NCI-H774 (cell line): ENCODE measurements at regions not wholly inside any gene's neighbourhood (a gene's known extent, or its start where the extent isn't known, plus 50 kb on each side); places are given as distances from the start of the nearest gene placed in this dataset.
A peak's percentile ranks its signal among the peaks of the same experiment; 100 is the strongest.

Source experiments
- DNase-seq: peaks from one replicate; lab custom pipeline; 2025; lab: John Stamatoyannopoulos, UW

DNA sequence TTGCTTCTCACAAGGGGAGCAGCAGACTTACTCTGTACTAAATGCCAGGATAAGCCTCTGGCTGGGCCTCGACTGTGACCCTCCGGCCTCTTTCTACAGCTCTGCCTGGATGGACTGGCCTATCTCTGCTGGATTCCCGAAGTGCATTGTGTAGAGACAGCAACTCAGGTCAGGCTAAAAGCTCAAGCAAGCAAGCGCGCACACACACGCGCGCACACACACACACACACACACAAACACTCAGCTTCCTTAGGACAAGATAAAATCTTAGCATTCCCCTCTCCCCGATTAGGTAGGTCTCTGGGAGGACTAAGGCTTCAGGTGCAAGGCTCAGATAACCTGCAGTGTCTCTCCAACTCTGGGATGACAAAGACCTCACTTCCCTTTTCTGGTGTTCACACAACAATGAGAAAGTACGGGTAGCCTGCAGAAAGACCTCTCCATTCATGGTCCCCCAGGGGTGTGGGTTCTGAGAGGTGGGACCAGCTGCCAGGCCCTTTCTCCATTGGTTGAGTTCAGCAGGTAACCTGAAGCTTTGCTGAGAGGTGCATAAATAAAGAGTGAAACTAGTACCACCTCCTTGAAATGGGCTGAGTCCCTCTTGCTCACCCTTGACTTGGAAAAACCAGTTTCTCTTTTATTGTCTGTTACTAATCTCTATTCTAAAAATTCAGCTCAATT, 155.1 kb upstream of the CAMK1G start:
- no peak for DNase-seq

DNA sequence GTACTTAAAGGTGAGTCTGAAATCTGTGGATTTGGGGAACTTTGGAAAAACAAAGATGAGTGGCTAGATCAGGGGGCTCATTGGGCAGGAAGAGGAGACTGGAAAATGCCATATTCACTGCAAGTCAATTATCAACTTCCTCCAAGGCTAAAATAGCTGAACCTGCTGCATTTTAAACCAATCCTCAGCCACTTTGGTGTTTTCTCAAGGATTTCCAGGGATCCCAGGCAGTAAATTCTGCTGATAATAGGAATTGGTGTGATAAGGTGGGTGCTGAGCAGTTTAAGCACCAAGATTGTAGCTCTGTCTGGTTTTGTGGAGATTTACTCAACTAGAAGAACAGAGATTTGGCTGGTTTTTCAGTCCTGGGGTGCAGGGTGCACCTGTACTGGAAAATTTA, 153.9 kb upstream of the CAMK1G start:
- no peak for DNase-seq

DNA sequence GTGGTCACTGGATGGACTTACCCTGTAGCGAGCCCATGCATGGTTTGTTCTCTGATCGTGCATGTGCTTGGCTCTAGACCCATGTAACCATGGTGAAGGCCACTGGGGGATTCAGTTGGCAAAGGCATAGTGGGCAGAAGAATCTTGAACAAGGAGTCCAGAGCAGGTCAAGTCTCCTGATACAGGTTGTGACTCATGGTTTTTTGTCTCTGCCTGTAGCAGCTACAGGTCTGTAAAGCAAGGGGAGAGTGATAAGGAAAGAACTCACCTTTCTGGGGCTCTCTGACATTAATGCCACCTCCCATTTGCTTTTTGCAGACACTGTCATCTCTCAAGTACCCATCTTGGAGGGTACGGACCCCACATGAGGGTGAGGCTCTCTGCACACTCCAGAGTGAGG, 153.4 kb upstream of the CAMK1G start:
- DNase-seq = no peak

DNA sequence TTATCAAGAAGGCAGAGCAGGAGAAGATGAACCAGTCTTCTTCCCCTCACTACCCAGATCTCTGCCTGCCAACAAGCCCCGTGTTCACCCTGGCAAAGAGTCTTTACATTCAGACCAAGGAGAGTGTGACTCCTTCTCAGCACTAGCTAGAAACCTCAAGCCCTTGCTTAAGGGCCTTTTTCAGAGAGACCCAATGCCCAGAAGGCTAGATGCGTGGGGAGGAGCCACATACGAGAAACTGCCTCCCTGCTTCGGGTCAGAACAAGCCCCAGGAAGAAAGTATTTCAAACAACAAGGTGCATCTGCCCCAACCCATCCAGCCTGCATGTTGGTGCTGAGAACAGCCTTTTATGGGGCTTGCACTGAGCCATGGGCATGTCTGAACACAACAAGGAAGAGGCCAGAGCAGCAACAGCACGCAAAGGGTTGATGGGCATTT, 152.7 kb upstream of the CAMK1G start:
- no peak for DNase-seq

DNA sequence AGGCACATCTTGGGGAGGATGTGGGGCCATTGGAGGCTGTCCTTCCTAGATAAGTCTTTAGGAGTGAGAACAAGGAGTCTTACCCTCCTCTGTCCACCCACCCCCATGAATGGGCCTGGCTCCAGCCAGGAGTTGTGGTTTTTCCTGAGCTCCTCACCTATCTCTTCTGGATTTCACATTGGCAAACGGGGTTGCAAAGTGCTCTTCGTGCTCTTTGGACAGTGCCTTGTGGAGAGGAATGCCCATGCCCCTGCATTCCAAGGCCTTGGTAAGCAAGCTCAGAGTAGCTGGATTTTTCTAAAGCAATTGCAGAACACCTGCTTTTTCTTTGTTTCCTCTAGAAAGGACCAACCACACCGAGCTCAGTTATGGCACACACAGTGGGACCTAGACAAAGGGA, 152.1 kb upstream of the CAMK1G start:
- DNase-seq = peak; percentile 17

DNA sequence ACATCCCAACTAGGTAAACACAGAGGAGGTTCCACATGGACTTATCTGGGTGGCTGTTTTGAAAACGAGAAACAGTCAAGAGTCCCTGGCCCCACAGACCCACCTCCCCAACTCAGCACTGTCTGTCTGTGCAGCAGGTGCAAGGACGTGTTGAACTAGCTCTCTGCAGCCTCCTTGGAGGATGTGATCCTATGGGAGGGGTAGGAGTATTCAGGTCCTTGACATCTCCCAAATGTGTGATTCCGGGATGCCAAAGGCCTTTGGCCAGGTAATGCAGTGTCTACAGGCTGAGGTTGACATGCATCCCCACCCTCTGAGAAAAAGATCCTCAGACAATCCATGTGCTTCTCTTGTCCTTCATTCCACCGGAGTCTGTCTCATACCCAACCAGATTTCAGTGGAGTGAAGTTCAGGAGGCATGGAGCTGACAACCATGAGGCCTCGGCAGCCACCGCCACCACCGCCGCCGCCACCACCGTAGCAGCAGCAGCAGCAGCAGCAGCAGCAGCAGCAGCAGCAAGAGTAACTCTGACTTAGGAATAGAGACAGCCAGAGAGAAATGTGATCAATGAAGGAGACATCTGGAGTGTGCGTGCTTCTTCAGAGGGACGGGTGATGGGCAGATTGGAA, 151.6 kb upstream of the CAMK1G start:
- no peak for DNase-seq

DNA sequence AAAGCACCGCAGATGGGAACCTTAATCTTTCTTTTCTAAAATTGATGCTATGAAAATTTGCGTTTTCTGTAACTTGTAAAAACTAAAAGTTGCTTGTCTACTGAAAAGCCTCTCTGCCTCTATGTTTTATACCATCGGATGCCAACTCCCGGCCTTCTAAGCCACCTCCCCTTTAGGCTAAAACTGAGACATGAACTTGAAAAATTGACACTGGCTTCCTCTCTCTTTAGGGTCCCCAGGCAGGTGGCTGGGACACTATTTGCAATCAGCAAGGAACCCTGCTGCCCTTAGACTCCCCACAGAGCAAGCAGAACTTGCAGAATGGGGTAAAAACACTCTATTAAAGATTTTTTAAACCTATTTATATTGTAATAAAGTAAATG, 151.1 kb upstream of the CAMK1G start:
- no peak for DNase-seq

DNA sequence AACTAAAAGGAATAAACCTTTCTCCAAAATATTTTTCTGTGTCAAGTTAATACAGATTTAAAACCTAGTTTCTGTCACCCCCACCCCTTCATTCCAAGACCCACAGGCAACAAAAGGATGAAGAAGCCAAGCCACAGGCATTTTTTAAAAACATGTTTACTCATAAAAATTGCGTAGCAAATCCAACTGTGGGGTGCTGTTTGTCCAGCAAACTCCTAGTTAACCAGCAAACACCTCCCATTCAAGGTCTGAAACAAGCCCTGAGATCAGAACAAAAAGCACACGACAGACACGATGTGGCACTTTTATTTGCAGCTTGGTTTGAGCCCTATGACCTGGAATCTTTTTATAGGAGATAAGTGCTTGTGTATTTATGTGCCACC, 149.9 kb upstream of the CAMK1G start:
- no peak for DNase-seq

DNA sequence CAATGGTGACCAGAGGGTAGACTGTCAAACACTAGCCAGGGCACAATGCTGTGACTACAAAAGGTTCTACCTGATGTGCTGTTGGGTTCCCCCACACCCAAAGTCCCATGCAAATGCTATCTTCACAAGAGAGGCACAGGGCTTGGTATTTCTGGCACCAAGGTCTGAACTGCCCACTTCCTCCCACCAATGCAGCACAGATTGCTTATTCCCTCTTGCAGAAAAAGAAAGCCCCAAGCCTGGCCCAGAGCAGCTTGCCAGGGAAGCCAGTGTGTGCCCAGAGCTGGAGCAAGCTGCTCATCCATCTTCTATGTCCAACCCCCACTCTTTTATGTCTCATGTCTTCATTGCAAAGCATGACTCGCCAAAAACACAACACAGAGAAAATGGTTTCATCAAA, 149.4 kb upstream of the CAMK1G start:
- no peak for DNase-seq

DNA sequence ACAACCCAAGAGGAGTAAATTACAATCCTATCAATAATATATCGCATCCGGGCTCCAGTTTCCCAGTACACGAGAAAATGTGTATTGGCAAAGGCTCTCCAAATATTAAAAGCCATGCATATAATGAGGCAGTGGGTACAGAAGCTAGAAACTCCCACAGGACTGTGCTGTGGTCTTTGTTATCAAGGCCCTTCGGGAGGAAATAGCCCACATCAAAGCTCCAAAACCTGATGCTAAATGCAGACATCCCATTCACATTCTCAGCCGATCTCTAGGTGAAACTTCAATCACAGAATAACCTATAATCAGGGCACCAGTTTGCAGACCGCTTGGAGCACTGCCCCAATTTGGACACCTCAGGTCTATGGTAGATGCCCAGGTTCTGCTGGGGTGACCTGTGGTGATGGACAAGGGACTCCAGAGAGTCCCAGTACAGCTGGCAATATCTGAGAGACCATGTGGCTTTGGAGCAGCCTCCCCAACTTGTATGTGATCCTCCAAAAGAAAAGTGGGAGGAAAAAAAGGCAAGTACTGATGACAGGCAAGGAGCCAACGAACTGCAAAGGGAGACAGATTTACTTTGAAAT, 148.8 kb upstream of the CAMK1G start:
- DNase-seq = no peak

DNA sequence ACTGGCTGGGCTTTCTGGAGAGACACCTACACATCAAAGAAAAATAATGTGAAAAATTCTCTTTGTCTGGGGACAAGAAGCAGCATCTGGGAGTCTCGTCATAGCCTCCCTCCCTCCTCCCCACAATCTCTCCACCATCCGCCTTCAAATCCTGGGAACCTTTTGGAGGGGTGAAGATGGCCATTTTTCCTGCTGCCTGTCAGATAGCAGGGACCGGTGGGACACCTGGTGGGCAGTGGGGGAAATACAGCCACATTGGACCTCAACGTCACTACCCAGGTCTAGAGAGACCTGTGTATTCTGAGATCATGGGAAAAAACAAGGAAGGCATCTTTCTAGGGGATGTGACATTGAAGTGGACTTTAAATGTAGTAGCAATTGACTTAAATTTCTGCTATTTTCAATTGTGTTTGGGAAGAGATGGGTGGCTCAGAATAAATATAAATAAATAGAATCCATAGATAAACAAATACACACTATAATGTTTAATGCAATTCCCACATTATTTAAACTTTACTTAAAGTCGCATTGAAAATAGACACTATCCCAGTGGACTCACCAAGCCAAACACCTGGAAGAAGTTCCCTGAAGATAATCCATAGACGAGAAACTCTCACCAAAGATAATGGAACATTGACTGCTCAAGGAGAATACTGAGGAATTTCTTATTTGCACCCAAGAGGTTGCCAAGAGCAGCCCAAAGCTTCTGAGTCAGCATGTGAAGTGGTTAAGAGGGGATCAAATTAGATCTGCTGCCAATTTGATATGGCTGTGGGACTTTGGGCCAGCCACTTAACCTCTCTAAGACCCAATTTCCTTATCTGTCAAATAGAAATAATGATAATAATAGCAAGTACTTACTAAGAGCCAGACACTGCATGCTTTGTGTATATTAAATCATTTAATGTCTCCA, 147.6 kb upstream of the CAMK1G start:
- DNase-seq = peak; percentile 56

DNA sequence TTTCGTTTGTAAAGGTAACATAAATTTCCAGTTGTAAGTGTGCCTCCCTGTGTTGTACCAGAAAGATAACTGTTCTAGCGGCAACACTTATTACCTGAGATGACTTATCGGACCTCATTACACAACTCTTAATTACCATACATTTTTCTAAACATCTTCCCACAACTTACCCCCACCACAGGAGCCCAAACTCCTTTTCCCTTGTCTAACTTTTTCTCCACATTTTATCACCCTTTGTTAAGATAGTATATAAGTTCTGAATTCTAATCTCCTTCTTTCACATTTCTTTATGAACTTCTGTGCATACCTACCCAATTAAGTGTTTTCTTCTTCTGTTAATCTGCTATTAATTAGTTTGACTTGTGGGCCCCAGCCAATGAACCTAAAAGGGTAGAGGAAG, 143.7 kb upstream of the CAMK1G start:
- no peak for DNase-seq

DNA sequence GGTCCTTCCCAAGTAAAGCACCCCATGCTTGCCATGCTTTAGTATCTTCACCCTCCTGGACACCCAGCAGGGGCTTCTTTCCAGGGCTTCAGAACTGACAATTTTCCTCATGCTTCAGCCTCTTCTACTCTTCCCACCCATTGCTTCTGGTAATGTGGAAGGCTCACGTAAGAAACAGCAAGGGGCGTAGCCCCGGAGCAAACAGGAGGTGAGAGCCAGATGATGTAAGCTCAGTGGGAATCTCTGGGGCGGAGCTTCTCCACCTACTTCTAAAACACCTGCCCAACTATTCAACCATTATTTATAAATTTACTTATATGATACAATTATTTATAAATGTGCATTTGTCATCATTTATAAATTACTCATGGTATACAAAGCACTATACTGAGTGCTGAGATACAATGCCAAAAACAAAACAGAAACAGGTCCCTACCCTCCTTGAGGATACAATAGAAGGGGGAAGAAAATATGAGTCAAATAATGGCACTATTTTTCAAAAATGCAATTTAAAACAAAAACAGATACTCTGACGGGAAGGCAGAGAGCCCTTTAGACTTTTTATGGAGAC, 140.1 kb upstream of the CAMK1G start:
- DNase-seq = no peak

DNA sequence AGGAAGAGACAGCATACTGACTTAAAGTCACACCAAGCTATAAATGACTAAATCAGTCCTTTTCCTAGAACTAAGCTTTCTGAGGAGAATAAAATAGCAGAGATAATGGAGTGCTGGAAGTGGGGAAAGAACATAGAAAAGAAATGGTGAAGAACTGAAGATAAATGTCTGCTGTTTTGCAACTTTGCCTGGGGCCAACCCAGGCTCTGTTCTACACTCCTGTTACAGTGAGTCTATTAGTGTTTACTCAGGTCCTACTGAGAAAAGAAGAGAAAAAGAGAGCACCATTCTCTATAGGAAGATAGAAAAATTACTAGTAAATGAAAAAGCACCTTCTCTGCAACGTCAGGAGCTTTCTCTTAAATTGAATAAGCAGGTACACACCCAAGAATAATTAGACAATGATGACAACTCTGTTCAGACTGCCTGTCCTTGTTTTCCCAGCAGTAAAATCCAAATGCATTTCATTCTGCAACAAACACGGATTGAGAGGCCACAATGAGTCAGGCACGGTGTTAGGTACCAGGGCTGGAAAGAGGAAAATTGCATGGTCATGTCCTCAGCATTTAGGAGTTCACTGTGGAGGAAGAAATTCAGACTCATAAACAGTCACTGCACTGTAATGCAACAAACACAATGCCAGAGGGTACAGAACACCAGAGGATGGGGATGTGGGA, 139.4 kb upstream of the CAMK1G start:
- DNase-seq = no peak

DNA sequence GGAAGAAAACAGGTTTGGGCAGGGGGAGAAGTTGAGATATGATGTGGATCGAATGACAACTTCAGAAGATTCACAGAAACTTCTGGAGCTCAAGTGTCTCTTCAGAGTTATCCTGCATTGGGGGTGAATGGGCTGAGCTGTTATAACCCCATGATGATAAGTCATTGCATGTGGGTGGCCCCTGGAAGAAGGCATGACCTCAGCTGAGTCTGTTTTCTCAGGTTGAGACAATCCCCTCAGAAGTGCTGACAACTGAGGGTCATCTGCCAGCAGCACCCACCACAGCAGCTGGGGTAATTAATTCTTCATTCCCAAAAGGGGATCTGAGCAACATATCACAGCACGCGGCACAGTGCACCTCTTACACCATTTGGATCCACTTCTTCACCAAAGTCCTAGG, 138.6 kb upstream of the CAMK1G start:
- no peak for DNase-seq

DNA sequence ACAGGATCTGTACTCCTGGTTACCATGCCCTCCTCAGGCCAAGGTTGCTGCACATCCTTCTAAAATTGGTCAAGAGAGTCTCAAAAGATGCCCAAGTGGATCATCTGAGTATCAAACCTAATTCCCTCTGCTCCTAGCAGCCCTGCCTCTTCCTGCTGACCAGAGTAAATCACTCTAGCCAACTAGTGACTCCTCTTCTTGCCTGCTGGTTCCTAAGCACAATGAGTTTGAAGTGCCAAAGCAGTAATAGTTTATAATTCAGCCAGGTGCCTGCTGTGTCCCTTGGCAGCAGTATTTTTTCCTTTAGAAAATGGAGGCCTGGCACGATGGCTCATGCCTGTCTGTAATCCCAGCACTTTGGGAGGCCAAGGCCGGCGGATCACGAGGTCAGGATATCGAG, 137.9 kb upstream of the CAMK1G start:
- DNase-seq = no peak

DNA sequence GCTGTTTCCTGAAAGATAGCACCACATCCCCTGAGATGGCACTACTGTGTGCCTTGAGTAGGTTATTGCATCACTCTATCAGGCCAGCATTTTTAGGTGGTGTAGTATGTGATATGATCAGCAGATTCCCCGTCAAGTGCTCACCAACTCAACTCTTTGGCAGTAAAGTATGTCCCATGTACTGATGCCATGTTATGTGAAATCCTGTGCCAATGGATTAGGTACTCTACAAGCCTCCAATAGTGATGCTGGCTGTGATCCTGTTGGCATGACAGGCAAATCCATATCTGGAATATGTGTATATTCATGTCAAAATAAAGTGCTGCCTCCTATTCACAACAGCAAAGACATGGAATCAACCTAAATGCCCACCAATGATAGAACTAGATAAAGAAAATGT, 137.2 kb upstream of the CAMK1G start:
- no peak for DNase-seq

DNA sequence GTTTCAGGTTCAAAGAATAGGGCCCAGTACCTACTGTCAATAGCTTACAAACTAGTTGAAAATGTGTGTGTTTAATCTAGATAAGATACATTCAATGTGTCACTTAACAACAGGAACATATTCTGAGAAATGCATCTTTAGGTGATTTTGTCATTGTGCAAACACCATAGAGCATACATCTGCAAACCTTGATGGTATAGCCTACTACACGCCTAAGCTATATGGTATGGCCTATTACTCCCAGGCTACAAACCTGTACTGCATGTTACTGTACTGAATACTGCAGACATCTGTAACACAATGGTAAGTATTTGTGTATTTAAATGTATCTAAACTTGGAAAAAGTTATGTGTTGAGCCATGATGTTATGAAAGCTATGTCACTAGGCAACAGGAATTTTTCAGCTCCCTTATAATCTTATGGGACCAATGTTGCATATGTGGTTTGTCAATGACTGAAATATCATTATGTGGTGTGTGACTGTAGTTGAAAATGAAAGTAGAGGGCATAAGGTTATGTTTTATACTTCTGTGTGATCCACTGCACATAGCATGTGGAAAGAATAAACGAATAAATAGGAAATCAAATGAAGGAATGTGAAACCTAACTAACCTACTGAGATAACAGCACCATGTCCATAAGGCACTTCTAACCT, 129.0 kb upstream of the CAMK1G start:
- no peak for DNase-seq

DNA sequence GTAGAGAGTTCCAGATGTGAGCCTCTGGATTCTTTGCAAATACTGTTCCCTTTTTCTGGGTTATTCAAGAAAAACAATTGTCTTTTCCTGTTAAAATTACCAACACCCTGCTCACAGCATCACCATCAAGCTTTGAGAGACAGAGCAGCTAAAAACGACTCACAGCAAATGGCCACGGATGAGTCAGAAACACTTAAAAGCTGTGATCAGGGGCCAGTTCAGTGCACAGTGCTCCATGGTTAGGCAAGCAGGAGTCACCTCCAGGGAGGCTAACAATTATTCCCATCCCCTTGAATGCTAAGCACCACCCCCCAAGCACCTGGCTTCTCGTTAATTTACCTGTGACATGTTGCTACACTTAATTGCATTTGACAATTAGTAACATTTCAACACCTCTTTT, 128.4 kb upstream of the CAMK1G start:
- DNase-seq = no peak

DNA sequence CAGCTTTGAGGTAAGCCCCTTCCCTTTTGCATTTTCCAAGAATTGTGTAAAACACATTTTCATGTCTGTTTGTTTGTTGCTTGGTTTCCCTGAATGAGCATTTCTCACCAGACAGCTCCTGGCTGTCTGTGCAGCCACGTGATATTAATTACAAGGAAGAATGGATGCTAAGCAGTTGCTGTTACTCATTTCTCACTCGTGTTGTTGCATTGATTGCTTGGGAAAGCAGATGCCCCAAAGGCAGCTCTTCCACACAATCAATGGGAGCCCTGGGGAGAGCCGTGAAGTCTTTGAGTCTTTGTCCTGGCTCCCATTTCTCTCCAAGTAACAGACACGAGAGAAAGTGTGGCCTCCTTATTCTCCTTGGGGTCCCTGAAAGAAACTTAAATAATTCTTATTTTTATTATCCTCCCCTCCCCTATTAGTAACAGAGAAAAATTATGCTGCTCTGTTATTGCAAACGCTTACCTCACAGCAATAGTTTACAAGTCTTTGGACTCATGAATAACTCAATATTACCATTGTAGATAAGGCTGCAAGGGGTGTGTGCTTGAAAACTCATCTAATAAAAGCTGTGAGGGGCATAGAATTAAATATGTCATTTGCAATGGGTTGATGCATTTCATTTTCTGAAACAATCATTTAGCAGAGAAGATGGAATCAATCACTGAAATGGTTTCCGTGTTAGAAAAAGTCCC, 127.7 kb upstream of the CAMK1G start:
- no peak for DNase-seq

DNA sequence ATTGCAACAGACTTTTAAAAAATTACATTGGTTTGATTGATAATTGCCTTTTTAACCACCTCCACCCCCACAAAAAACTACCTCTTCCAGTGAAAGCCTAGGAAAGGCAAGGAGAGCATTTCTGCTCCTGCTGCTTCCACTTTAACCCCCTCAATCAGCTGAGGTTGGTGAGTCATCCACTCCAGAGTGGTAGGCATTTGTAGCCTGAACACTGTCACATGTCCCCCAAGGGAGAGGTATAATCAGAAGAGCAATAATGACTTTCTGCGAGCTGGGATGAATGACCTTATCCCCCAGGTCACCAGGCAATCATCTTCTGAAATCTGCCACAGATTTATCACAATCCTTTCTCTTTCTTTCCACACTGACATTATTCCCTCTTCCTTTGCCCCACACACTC, 126.6 kb upstream of the CAMK1G start:
- no peak for DNase-seq
